ENCODE measurements at regions not wholly inside any gene's neighbourhood (a gene's known extent, or its start where the extent isn't known, plus 50 kb on each side); places are given as distances from the start of the nearest gene placed in this dataset.

GRCh38 chr10:58892031-58892531 lies 284.4 kb upstream of the PHYHIPL start:
- Mint-ChIP-seq H3K9me3 (no peaks in the 10 kb centered on the region), H3K36me3 (no peaks in the 10 kb centered on the region), H3K4me1 (ENCODE audit: unreplicated experiment) (peaks cover 32% of the 10 kb centered on the region), H3K4me3 (no peak overlapping the region), H3K27ac (no peak overlapping the region), H3K27me3 (no peaks in the 10 kb centered on the region)
- no peak for DNase-seq (ENCODE audit: extremely low spot score, unreplicated experiment)
- TF ChIP-seq, protein P1, sequence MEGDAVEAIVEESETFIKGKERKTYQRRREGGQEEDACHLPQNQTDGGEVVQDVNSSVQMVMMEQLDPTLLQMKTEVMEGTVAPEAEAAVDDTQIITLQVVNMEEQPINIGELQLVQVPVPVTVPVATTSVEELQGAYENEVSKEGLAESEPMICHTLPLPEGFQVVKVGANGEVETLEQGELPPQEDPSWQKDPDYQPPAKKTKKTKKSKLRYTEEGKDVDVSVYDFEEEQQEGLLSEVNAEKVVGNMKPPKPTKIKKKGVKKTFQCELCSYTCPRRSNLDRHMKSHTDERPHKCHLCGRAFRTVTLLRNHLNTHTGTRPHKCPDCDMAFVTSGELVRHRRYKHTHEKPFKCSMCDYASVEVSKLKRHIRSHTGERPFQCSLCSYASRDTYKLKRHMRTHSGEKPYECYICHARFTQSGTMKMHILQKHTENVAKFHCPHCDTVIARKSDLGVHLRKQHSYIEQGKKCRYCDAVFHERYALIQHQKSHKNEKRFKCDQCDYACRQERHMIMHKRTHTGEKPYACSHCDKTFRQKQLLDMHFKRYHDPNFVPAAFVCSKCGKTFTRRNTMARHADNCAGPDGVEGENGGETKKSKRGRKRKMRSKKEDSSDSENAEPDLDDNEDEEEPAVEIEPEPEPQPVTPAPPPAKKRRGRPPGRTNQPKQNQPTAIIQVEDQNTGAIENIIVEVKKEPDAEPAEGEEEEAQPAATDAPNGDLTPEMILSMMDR (conservative IDR thresholded peaks at IDR 0.05): no peak

DNA sequence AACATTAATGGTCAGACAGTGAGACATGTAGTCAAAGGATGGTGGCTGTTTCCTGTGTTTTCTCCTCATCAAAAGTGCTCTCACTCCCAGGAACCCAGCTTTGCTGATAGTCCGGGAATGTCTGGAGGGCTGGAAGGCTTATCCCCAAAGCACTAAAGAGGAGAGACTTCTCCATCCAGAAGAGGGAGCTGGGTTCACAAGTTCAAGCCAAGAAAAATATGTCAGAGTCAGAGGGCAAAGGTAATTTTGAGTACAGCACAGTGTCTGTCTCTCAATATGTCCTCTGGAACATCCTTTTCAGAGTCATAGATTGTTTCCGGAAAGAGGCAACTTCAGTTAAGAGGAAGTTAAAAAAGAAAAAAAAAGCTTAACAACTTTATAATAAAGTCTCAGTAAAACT lies 281.5 kb upstream of the PHYHIPL start:
- Mint-ChIP-seq H3K9me3 (peaks cover 6% of the 10 kb centered on the region), H3K27ac (peak overlapping the region; percentile 60), H3K27me3 (no peaks in the 10 kb centered on the region), H3K4me3 (no peak overlapping the region), H3K4me1 (ENCODE audit: unreplicated experiment) (peaks cover 24% of the 10 kb centered on the region), H3K36me3 (no peaks in the 10 kb centered on the region)
- no peak for DNase-seq (ENCODE audit: extremely low spot score, unreplicated experiment)
- TF ChIP-seq, protein P1 (conservative IDR thresholded peaks at IDR 0.05): no peak

DNA sequence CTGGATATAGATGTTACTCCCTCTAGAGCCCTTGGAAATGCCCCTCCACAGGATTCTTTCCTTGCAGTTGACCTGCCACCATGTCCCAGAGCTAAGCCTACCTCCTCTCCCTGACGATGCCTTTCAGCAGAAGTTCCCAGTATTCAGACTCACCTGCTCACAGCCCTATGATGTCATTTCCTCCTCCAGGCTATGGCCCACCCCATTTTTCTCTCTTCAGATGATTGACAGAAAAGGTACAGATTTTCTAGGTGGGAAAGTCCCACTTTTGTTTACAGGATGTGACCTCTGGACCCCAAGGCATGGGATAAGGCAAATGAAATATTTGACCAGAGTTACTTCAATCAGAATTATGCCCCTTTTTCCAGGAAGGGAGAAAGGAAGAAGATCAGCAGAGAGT lies 280.2 kb upstream of the PHYHIPL start:
- DNase-seq (ENCODE audit: extremely low spot score, unreplicated experiment): no peak
- TF ChIP-seq, protein P1 (conservative IDR thresholded peaks at IDR 0.05): no peak
- no peaks in the 10 kb centered on the region for H3K27me3 Mint-ChIP-seq
- no peak overlapping the region for H3K4me3 Mint-ChIP-seq
- peaks cover 6% of the 10 kb centered on the region for H3K9me3 Mint-ChIP-seq
- H3K27ac Mint-ChIP-seq: peak overlapping the region; percentile 87
- no peaks in the 10 kb centered on the region for H3K36me3 Mint-ChIP-seq
- H3K4me1 Mint-ChIP-seq (ENCODE audit: unreplicated experiment): peaks cover 24% of the 10 kb centered on the region

DNA sequence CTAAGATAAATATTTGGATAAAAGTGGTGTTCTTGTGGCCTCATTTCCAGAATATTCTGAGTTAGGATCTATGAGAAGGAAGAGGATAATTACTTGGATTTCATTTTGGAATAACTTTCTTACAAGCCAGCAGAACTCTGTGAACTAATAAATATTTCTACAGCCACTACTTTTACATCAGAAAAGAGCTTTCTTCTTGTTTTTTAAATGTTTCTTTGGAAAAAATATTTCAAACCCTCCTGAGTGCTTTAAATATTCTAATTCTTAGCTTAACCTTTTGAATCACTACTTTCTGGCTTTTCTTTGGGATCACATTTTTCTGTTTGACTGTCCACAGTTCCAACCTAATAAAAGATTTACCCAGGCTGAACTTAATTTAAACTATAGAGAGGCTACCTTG lies 279.2 kb upstream of the PHYHIPL start:
- Mint-ChIP-seq H3K27ac (no peak overlapping the region), H3K4me3 (no peak overlapping the region), H3K27me3 (no peaks in the 10 kb centered on the region), H3K9me3 (peaks cover 10% of the 10 kb centered on the region), H3K4me1 (ENCODE audit: unreplicated experiment) (peaks cover 18% of the 10 kb centered on the region), H3K36me3 (no peaks in the 10 kb centered on the region)
- DNase-seq (ENCODE audit: extremely low spot score, unreplicated experiment): no peak
- TF ChIP-seq, protein P1 (conservative IDR thresholded peaks at IDR 0.05): no peak

DNA sequence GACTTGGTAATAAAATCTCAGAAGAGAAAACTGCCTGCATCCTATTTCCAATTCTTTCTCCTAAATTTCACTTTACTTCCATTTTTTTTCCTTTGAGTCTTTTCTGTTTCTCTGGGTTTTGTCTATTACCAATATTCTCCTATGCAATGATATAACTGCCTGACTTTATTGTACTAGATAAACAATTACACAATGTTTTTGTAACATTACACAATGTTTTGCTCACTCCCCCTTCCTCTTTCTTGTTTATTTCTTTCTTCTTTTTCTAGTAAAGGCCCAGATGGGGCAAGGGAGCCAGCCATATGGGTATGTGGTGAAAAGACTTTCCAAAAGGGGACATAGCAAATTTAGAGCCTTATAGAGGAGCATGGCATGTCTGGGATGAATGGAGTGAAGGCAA lies 278.7 kb upstream of the PHYHIPL start:
- H3K4me1 Mint-ChIP-seq (ENCODE audit: unreplicated experiment): peaks cover 16% of the 10 kb centered on the region
- H3K36me3 Mint-ChIP-seq: no peaks in the 10 kb centered on the region
- DNase-seq (ENCODE audit: extremely low spot score, unreplicated experiment): no peak
- H3K27me3 Mint-ChIP-seq: no peaks in the 10 kb centered on the region
- TF ChIP-seq, protein P1 (conservative IDR thresholded peaks at IDR 0.05): no peak
- H3K27ac Mint-ChIP-seq: no peak overlapping the region
- no peak overlapping the region for H3K4me3 Mint-ChIP-seq
- peaks cover 11% of the 10 kb centered on the region for H3K9me3 Mint-ChIP-seq
